Stomach (tissue), 8 donors: ENCODE measurements at regions not wholly inside any gene's neighbourhood (a gene's known extent, or its start where the extent isn't known, plus 50 kb on each side); places are given as distances from the start of the nearest gene placed in this dataset.

Experiments
- DNase-seq, 2 donors: peaks; one replicate each; pipeline versions ENCODE4 v3.0.0 to v3.0.0-alpha.2; 2013 to 2019
- H3K27ac ChIP-seq, 5 donors: fragments of 200-600 bp in 4 of 5; sonication (generic) in 4 of 5; one replicate each; pipeline ENCODE4 v1.5.1; 2013 to 2019; ENCODE audit warnings: mild to moderate bottlenecking in 1 of 5, moderate library complexity in 1 of 5
- H3K27me3 ChIP-seq, 3 donors: fragments of 200-600 bp; sonication (generic); one replicate each; pipeline ENCODE4 v1.5.1; 2017 to 2019; ENCODE audit warnings: mixed run types in 1 of 3
- H3K36me3 ChIP-seq, 4 donors: fragments of 200-600 bp; sonication (generic); 1 replicate in 3 of 4; 2 replicates in 1 of 4; pipeline ENCODE4 v1.5.1; 2016 to 2019
- H3K4me1 ChIP-seq, 4 donors: fragments of 200-600 bp; sonication (generic); one replicate each; pipeline ENCODE4 v1.5.1; 2016 to 2019
- H3K4me3 ChIP-seq, 4 donors: fragments of 200-600 bp; sonication (generic) in 3 of 4; one replicate each; pipeline ENCODE4 v1.5.1; 2016 to 2019; ENCODE audit warnings: mild to moderate bottlenecking in 1 of 4
- H3K9me3 ChIP-seq, 4 donors: fragments of 200-600 bp; sonication (generic); one replicate each; pipeline ENCODE4 v1.5.1; 2016 to 2019
- EP300 ChIP-seq: sonication (generic); formaldehyde crosslinking; IDR thresholded peaks from one replicate; pipeline ENCODE4 v1.6.1; 2017; ENCODE audit warnings: antibody characterized with exemption
- POLR2A ChIP-seq, 4 donors: fragments of 450-650 bp; IDR thresholded peaks; one replicate each; pipeline ENCODE4 v1.6.1; 2016; ENCODE audit warnings: antibody characterized with exemption in 4 of 4, control low read depth in 2 of 4, mild to moderate bottlenecking in 1 of 4, moderate library complexity in 1 of 4
- POLR2AphosphoS5 ChIP-seq, 3 donors: sonication (generic); formaldehyde crosslinking; IDR thresholded peaks; one replicate each; pipeline ENCODE4 v1.6.1; 2016; ENCODE audit warnings: antibody characterized with exemption in 3 of 3
- WGBS, 5 donors: extraction: QIAGEN DNeasy Blood & Tissue Kit in 3 of 5; methylation state at CpG; one replicate each; pipeline versions ENCODE4 v1.1.5 to v1.1.7; 2013 to 2018; 5-methylcytosine and 5-hydroxymethylcytosine counted together
- intact Hi-C: fragments of 100-400 bp; cut with DNase I; formaldehyde crosslinking; loops from one replicate; pipeline ENCODE4 v1.15.1; 2023; ENCODE audit warnings: low total_unique reads
- TF ChIP-seq, protein P1 (sequence below), 7 experiments: fragments of 450-650 bp in 4 of 7; fragments of 200-600 bp in 3 of 7; sonication (generic) in 3 of 7; IDR thresholded peaks; one replicate each; pipeline ENCODE4 v1.5.1; 2016 to 2019; ENCODE audit warnings: antibody characterized with exemption in 7 of 7, control low read depth in 2 of 7, mild to moderate bottlenecking in 1 of 7
- donor health status: healthy with polysubstance abuse.
- donor health status: Bipolar disorder and iron deficiency.
- donor health status: healthy.

DNA sequence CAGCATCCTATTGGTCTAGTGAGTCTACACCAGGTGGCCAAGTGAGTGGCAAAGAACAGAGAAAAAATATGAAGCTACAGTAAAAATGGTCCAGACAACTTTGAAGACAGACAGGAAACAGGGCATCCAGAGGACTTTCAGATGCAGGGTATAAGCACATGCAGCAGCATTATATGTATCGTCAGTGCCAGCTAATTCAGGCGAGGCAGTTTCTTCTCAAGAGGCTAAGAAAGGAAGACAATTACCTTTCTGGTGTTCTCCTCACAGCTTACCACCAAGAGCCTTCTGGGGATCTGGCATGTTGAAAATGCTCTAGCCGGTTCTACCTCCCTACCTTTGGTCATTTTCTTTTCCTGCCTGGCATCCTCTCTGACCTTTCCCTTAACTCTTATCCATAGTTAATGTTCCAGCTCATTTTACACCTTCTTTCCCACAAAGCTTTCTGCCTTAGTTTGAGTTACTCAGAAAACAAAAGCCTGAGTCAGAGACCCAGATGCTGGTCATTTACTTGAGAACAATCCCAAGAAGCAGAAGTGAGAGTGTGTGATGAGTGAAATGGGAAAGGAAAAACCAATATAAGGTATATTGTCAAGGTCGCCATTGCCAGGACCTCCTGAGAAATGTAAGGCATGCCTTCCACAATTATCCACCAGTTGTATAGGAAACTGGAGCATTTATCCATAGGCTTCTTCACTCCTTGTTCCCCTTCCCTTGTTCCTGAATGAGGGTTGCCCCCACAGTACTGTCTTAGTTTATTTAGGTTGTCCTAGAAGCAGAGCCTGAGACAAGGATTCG, 444.1 kb downstream of the PLPP3 start:
- intact Hi-C loops = no loop called here
- DNase-seq = no peak
- Histone ChIP-seq H3K36me3 (no peaks in the 10 kb centered on the region), H3K4me1 (peaks cover 0 to 8% (median 0%) of the 10 kb centered on the region in 4 donors), H3K9me3 (no peaks in the 10 kb centered on the region), H3K4me3 (no peak overlapping the region), H3K27me3 (no peaks in the 10 kb centered on the region), H3K27ac (no peak overlapping the region)
- TF ChIP-seq POLR2A (IDR thresholded peaks at IDR 0.05) (no peak), EP300 (no peak), POLR2AphosphoS5 (IDR thresholded peaks at IDR 0.05) (no peak)
- TF ChIP-seq, protein P1, sequence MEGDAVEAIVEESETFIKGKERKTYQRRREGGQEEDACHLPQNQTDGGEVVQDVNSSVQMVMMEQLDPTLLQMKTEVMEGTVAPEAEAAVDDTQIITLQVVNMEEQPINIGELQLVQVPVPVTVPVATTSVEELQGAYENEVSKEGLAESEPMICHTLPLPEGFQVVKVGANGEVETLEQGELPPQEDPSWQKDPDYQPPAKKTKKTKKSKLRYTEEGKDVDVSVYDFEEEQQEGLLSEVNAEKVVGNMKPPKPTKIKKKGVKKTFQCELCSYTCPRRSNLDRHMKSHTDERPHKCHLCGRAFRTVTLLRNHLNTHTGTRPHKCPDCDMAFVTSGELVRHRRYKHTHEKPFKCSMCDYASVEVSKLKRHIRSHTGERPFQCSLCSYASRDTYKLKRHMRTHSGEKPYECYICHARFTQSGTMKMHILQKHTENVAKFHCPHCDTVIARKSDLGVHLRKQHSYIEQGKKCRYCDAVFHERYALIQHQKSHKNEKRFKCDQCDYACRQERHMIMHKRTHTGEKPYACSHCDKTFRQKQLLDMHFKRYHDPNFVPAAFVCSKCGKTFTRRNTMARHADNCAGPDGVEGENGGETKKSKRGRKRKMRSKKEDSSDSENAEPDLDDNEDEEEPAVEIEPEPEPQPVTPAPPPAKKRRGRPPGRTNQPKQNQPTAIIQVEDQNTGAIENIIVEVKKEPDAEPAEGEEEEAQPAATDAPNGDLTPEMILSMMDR (IDR thresholded peaks at IDR 0.05) = no peak
- WGBS, 5 donors = 79 to 90% (median 82%) methylated on average over 5 of the region's 5 CpGs

GRCh38 chr1:56133522-56134472, 445.6 kb downstream of the PLPP3 start:
- Histone ChIP-seq H3K27me3 (no peaks in the 10 kb centered on the region), H3K4me3 (no peak overlapping the region), H3K27ac (no peak overlapping the region), H3K36me3 (no peaks in the 10 kb centered on the region), H3K4me1 (peaks cover 0 to 8% (median 0%) of the 10 kb centered on the region in 4 donors), H3K9me3 (no peaks in the 10 kb centered on the region)
- intact Hi-C loops = no loop called here
- TF ChIP-seq EP300 (no peak), POLR2AphosphoS5 (IDR thresholded peaks at IDR 0.05) (no peak), POLR2A (IDR thresholded peaks at IDR 0.05) (no peak)
- TF ChIP-seq, protein P1 (IDR thresholded peaks at IDR 0.05) = no peak
- DNase-seq = peak in 1 of 2 donors; percentile 28
- 72 to 85% (median 82%) methylated on average over 7 of the region's 7 CpGs for WGBS, 5 donors

DNA sequence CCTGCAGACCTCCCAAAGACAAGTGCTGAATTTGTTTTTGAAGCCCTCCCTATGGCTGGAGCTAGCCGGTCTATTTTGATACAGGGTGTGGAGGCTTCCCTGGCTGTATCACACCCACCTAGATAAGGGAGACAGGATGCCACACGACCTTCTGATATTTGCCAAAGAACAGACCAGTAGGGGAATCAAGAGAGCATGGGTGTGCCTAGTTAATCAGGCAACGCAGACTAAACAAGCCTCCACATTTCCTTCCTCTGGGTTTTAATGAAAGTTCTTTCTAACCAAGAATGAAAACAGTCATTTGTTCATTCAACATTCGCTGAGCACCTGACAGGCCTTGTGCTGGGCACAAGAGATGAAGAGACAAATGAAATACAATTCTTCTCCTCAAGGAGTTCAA, 446.8 kb downstream of the PLPP3 start:
- H3K36me3 ChIP-seq = no peaks in the 10 kb centered on the region
- H3K4me3 ChIP-seq = no peak overlapping the region
- 29 to 46% (median 35%) methylated on average over 4 of the region's 4 CpGs for WGBS, 5 donors
- peaks cover 0 to 7% (median 0%) of the 10 kb centered on the region in 4 donors for H3K4me1 ChIP-seq
- H3K9me3 ChIP-seq = no peaks in the 10 kb centered on the region
- no peak for DNase-seq
- H3K27ac ChIP-seq = no peak overlapping the region
- H3K27me3 ChIP-seq = no peaks in the 10 kb centered on the region
- TF ChIP-seq POLR2AphosphoS5 (IDR thresholded peaks at IDR 0.05) = no peak
- no peak for TF ChIP-seq POLR2A (IDR thresholded peaks at IDR 0.05)
- TF ChIP-seq, protein P1 (IDR thresholded peaks at IDR 0.05) = no peak
- TF ChIP-seq EP300 = no peak
- intact Hi-C loops = no loop called here

GRCh38 chr1:56129837-56130236, 449.5 kb downstream of the PLPP3 start:
- no peak for TF ChIP-seq EP300
- TF ChIP-seq, protein P1 (IDR thresholded peaks at IDR 0.05) = no peak
- no peak for TF ChIP-seq POLR2A (IDR thresholded peaks at IDR 0.05)
- no peak for TF ChIP-seq POLR2AphosphoS5 (IDR thresholded peaks at IDR 0.05)
- no peak overlapping the region for H3K27ac ChIP-seq
- no peaks in the 10 kb centered on the region for H3K4me1 ChIP-seq
- intact Hi-C loops = no loop called here
- WGBS, 5 donors = 76 to 83% (median 79%) methylated on average over 3 of the region's 3 CpGs
- no peaks in the 10 kb centered on the region for H3K27me3 ChIP-seq
- DNase-seq = no peak
- H3K4me3 ChIP-seq = no peak overlapping the region
- no peaks in the 10 kb centered on the region for H3K9me3 ChIP-seq
- H3K36me3 ChIP-seq = no peaks in the 10 kb centered on the region
